CD4-positive, alpha-beta memory T cell (primary cell): ENCODE measurements at regions not wholly inside any gene's neighbourhood (a gene's known extent, or its start where the extent isn't known, plus 50 kb on each side); places are given as distances from the start of the nearest gene placed in this dataset.

ENCODE experiments used
- CTCF ChIA-PET: fragments of 350-600 bp; sonication (Branson Sonifier 250); formaldehyde crosslinking; loops from one replicate; lab custom pipeline; 2021; ENCODE audit warnings: inconsistent platforms; ENCODE audit not compliant: partially characterized antibody; lab: Charles Lee
- POLR2A ChIA-PET: fragments of 350-600 bp; sonication (Branson Sonifier 250); formaldehyde crosslinking; loops from one replicate; lab custom pipeline; 2021; ENCODE audit not compliant: partially characterized antibody; lab: Charles Lee
- DNase-seq, 5 donors: peaks; one replicate each; pipeline versions ENCODE4 v3.0.0 to v3.0.0-alpha.2; 2020 to 2022; ENCODE audit warnings: mixed read lengths in 1 of 5
- H3K27ac ChIP-seq: one replicate; pipeline ENCODE4 v1.7.0; 2013; ENCODE audit warnings: low read depth, low read length
- H3K27me3 ChIP-seq: 2 replicates; pipeline ENCODE4 v1.7.0; 2013; ENCODE audit warnings: mild to moderate bottlenecking, low read length, moderate library complexity; ENCODE audit not compliant: insufficient read depth
- H3K36me3 ChIP-seq: 2 replicates; pipeline ENCODE4 v1.7.0; 2013; ENCODE audit warnings: mild to moderate bottlenecking, low read length, moderate library complexity; ENCODE audit not compliant: insufficient read depth
- H3K4me1 ChIP-seq: 2 replicates; pipeline ENCODE4 v1.7.0; 2013; ENCODE audit warnings: mild to moderate bottlenecking, low read length, moderate library complexity; ENCODE audit not compliant: insufficient read depth
- H3K4me3 ChIP-seq, 2 donors: one replicate each; pipeline ENCODE4 v1.7.0; 2013; ENCODE audit warnings: low read length in 2 of 2, mild to moderate bottlenecking in 1 of 2
- H3K9me3 ChIP-seq, 2 donors: one replicate each; pipeline ENCODE4 v1.7.0; 2013; ENCODE audit warnings: low read length in 2 of 2, control low read depth in 1 of 2; ENCODE audit not compliant: control insufficient read depth in 1 of 2
- H3K27ac Mint-ChIP-seq, 7 donors: one replicate each; pipeline ENCODE4 v1.8.0; 2020 to 2021; ENCODE audit warnings: mixed read lengths in 7 of 7, mild to moderate bottlenecking in 6 of 7, inconsistent platforms in 3 of 7, moderate library complexity in 3 of 7
- H3K27me3 Mint-ChIP-seq, 2 donors: one replicate each; pipeline ENCODE4 v1.8.0; 2020 to 2021; ENCODE audit warnings: mixed read lengths in 2 of 2
- H3K36me3 Mint-ChIP-seq, 2 donors: one replicate each; pipeline ENCODE4 v1.8.0; 2020 to 2021; ENCODE audit warnings: mixed read lengths in 2 of 2, inconsistent platforms in 1 of 2, mild to moderate bottlenecking in 1 of 2
- H3K4me1 Mint-ChIP-seq, 4 donors: one replicate each; pipeline ENCODE4 v1.8.0; 2020 to 2021; ENCODE audit warnings: mixed read lengths in 4 of 4, mild to moderate bottlenecking in 1 of 4
- H3K4me3 Mint-ChIP-seq, 8 donors: one replicate each; pipeline ENCODE4 v1.8.0; 2020 to 2021; ENCODE audit warnings: mixed read lengths in 8 of 8, mild to moderate bottlenecking in 7 of 8, moderate library complexity in 6 of 8, inconsistent platforms in 3 of 8
- H3K9me3 Mint-ChIP-seq, 8 donors: one replicate each; pipeline ENCODE4 v1.8.0; 2020 to 2021; ENCODE audit warnings: mixed read lengths in 8 of 8, mild to moderate bottlenecking in 5 of 8, inconsistent platforms in 3 of 8, moderate library complexity in 1 of 8
- intact Hi-C: fragments of 100-400 bp; cut with micrococcal nuclease; formaldehyde crosslinking; loops from one replicate; pipeline ENCODE4 v1.15.1; 2023

GRCh38 chr5:93805616-93806379 is 64.4 kb upstream of the POU5F2 start:
- peaks cover 0 to 1% of the 10 kb centered on the region in 2 donors for H3K36me3 Mint-ChIP-seq
- Histone ChIP-seq H3K4me3 (no peak overlapping the region), H3K27me3 (no peaks in the 10 kb centered on the region), H3K4me1 (no peaks in the 10 kb centered on the region), H3K9me3 (no peaks in the 10 kb centered on the region), H3K36me3 (no peaks in the 10 kb centered on the region), H3K27ac (no peak overlapping the region)
- CTCF ChIA-PET, result interaction anchor here (1.1 to 2.0 kb wide), 2 partner anchors 72 to 198 kb away, joined by 3 to 4 read pairs; no protein-coding TSS in a partner anchor
- H3K27me3 Mint-ChIP-seq, result no peaks in the 10 kb centered on the region
- POLR2A ChIA-PET, result no interaction called here
- H3K27ac Mint-ChIP-seq, result no peak overlapping the region
- intact Hi-C loops, result no loop called here
- H3K9me3 Mint-ChIP-seq, result no peaks in the 10 kb centered on the region
- no peak for DNase-seq
- H3K4me1 Mint-ChIP-seq, result peaks cover 0 to 3% (median under 1%) of the 10 kb centered on the region in 4 donors
- H3K4me3 Mint-ChIP-seq, result no peak overlapping the region

DNA sequence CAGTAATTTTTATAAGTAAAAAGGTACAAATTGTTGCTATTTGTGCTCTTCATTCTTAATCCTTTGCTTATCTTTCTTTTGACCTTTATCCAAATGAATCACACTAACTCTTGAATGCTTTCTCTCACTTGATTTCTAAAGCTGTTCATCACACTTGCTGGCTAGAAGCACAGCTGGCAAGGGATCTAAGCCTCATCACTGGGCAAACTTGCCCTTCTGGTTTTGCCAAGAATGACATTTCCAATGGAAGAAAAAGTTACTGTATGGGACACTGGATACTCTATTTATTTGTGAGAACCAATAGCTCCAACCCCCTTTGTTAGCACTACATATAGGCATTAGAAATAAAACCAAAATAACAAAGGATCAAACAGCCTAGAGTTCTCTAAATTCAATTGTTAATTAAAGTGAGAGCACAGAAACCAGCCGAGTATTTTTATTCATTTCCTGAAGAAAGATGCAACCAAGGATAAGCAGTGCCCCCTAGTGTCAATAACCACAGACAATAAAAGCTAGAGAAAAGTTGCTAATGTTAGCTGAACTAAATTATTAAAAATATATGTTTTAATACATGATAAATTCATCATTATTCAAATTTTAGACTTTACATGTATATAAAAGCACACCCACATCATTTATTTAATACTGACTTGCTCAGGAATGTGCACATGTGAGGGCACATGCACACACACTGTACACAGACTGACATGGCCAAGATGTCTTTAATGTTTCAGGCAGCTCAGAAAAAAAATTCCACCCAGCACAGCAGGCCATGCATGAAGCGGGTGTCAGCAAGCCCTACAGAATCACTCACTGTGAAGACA is 59.8 kb upstream of the POU5F2 start:
- intact Hi-C loops, result loop anchor here (1.0 to 2.0 kb wide), 2 partner anchors 194 to 220 kb away; partner anchors contain the start of gene NR2F1-AS1
- Mint-ChIP-seq H3K27me3 (no peaks in the 10 kb centered on the region), H3K4me3 (no peak overlapping the region), H3K27ac (no peak overlapping the region), H3K9me3 (no peaks in the 10 kb centered on the region), H3K36me3 (peaks cover 0 to 4% of the 10 kb centered on the region in 2 donors), H3K4me1 (peaks cover 0 to 3% (median 0%) of the 10 kb centered on the region in 4 donors)
- Histone ChIP-seq H3K4me3 (no peak overlapping the region), H3K9me3 (no peaks in the 10 kb centered on the region), H3K36me3 (no peaks in the 10 kb centered on the region), H3K27me3 (no peaks in the 10 kb centered on the region), H3K27ac (no peak overlapping the region), H3K4me1 (no peaks in the 10 kb centered on the region)
- ChIA-PET POLR2A (interaction anchor here (0.5 kb wide), 1 partner anchor 162 kb away, joined by 3 read pairs; no protein-coding TSS in a partner anchor), CTCF (interaction anchor here (0.8 to 2.7 kb wide), 18 partner anchors 8 to 937 kb away, joined by 3 to 20 read pairs (median 5); partner anchors contain the start of genes NR2F1 and NR2F1-AS1)
- DNase-seq, result peak in 4 of 5 donors; percentile 36 to 44 (median 38)

- no peaks in the 10 kb centered on the region for H3K9me3 Mint-ChIP-seq
- no peaks in the 10 kb centered on the region for H3K27me3 ChIP-seq
- H3K4me1 ChIP-seq, result no peaks in the 10 kb centered on the region
- no peaks in the 10 kb centered on the region for H3K27me3 Mint-ChIP-seq
- H3K36me3 ChIP-seq, result no peaks in the 10 kb centered on the region
- intact Hi-C loops, result no loop called here
- CTCF ChIA-PET, result interaction anchor here (1.3 kb wide), 1 partner anchor 15 kb away, joined by 3 read pairs; no protein-coding TSS in a partner anchor
- H3K36me3 Mint-ChIP-seq, result peaks cover 16 to 22% of the 10 kb centered on the region in 2 donors
- no peak overlapping the region for H3K4me3 Mint-ChIP-seq
- no peak for DNase-seq
- no peaks in the 10 kb centered on the region for H3K9me3 ChIP-seq
- H3K27ac ChIP-seq, result no peak overlapping the region
- H3K4me3 ChIP-seq, result no peak overlapping the region
- no peak overlapping the region for H3K27ac Mint-ChIP-seq
- POLR2A ChIA-PET, result no interaction called here
- peaks cover 0 to 3% (median under 1%) of the 10 kb centered on the region in 4 donors for H3K4me1 Mint-ChIP-seq
Observed at GRCh38 chr5:93794954-93795353, 53.6 kb upstream of the POU5F2 start.

GRCh38 chr5:93793159-93793781 is 51.9 kb upstream of the POU5F2 start:
- peaks cover 17 to 26% of the 10 kb centered on the region in 2 donors for H3K36me3 Mint-ChIP-seq
- H3K36me3 ChIP-seq, result no peaks in the 10 kb centered on the region
- H3K27ac Mint-ChIP-seq, result no peak overlapping the region
- no peak overlapping the region for H3K27ac ChIP-seq
- POLR2A ChIA-PET, result no interaction called here
- H3K9me3 ChIP-seq, result no peaks in the 10 kb centered on the region
- no peaks in the 10 kb centered on the region for H3K27me3 Mint-ChIP-seq
- H3K4me3 Mint-ChIP-seq, result no peak overlapping the region
- H3K27me3 ChIP-seq, result no peaks in the 10 kb centered on the region
- CTCF ChIA-PET, result interaction anchor here (0.7 to 1.6 kb wide), 2 partner anchors 8 to 16 kb away, joined by 3 to 7 read pairs; no protein-coding TSS in a partner anchor
- DNase-seq, result no peak
- no peaks in the 10 kb centered on the region for H3K4me1 ChIP-seq
- intact Hi-C loops, result no loop called here
- no peak overlapping the region for H3K4me3 ChIP-seq
- H3K4me1 Mint-ChIP-seq, result peaks cover 0 to 3% (median under 1%) of the 10 kb centered on the region in 4 donors
- H3K9me3 Mint-ChIP-seq, result no peaks in the 10 kb centered on the region

DNA sequence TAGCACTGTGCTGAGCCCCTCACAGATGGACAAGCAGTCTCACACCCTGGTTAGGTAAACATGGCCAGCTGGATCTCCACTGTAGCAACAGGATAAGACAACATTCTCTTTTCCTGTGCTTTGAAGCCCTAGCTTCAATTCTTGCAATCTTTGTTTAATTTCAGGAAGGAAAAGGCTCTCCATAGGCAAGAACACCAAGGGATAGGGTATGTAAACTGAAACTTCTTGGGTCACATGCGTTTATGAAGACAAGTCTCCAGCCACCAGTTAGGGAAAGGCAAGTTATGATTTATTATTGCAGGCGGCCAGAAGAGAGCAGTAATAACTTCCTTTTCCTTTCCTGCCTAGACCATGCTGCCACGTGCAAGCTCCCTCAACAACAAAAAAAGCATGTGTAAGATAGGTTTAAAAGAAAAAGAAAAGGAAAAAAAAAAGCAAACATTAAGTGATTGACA is 50.1 kb upstream of the POU5F2 start:
- no peak overlapping the region for H3K4me3 Mint-ChIP-seq
- DNase-seq, result no peak
- no peaks in the 10 kb centered on the region for H3K27me3 Mint-ChIP-seq
- Histone ChIP-seq H3K36me3 (no peaks in the 10 kb centered on the region), H3K4me1 (no peaks in the 10 kb centered on the region), H3K27me3 (no peaks in the 10 kb centered on the region), H3K4me3 (no peak overlapping the region), H3K27ac (no peak overlapping the region), H3K9me3 (no peaks in the 10 kb centered on the region)
- POLR2A ChIA-PET, result no interaction called here
- H3K4me1 Mint-ChIP-seq, result peaks cover 0 to 3% (median under 1%) of the 10 kb centered on the region in 4 donors
- no peaks in the 10 kb centered on the region for H3K9me3 Mint-ChIP-seq
- peaks cover 13 to 26% of the 10 kb centered on the region in 2 donors for H3K36me3 Mint-ChIP-seq
- intact Hi-C loops, result no loop called here
- CTCF ChIA-PET, result interaction anchor here (1.3 to 2.6 kb wide), 2 partner anchors 9 to 157 kb away, joined by 3 to 8 read pairs; no protein-coding TSS in a partner anchor
- no peak overlapping the region for H3K27ac Mint-ChIP-seq
